HG03103 (cell line): ENCODE measurements at regions not wholly inside any gene's neighbourhood (a gene's known extent, or its start where the extent isn't known, plus 50 kb on each side); places are given as distances from the start of the nearest gene placed in this dataset.

Experiments used
- ATAC-seq: cut with Tn5 transposase; IDR thresholded peaks from one replicate; pipeline ENCODE4 v1.9.1; 2021; ENCODE audit warnings: low read depth; ENCODE audit not compliant: unreplicated experiment

GRCh38 chr11:128234143-128234542 lies 353.2 kb downstream of the ETS1 start:
- no peak for ATAC-seq

DNA sequence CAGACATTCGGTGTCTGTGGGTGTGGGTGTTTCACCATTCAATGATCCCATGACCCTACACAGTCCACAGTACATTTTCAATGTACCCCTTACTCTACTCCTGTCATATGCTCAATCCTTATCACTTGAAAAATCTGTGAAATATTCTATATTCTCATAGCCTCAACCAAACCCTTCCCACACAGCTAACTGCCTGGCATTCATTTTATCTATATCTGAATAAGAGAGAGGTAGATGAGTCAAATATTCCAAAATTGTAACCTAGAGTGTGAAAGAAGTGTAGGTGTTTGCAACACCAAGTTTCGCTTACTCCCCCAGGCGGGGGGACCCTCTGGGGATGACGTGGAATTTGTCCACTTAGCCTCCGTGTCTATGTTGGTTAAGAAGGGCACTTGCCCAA lies 354.8 kb downstream of the ETS1 start:
- no peak for ATAC-seq

DNA sequence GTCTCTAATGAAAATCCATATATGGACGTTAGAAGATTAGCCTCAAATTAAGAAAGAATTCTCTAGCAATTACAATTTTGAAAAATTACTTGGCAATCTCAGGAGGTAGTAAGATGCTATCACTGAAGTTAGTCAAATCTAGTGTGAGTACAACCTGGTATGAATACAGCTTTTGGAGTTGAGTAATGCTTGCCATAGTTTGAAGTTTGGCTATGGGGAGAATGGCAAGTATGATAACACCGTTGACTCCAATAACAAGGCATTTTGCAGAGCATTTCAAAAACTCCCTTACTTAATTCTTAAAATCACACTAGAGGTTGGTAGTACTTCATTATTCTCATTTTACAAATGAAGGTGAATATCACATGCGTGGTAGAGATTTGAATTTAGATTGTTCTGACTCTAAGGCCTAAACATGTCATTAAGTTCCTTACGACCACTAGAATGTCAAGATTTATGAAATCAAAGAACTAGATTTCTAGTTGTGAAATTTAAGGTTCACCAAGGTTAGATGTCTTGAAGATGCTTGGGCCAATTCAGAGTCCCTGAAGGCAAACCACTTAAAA lies 355.4 kb downstream of the ETS1 start:
- no peak for ATAC-seq

- ATAC-seq: no peak
These were observed 359.9 kb downstream of the ETS1 start for GRCh38 chr11:128227466-128227865.

DNA sequence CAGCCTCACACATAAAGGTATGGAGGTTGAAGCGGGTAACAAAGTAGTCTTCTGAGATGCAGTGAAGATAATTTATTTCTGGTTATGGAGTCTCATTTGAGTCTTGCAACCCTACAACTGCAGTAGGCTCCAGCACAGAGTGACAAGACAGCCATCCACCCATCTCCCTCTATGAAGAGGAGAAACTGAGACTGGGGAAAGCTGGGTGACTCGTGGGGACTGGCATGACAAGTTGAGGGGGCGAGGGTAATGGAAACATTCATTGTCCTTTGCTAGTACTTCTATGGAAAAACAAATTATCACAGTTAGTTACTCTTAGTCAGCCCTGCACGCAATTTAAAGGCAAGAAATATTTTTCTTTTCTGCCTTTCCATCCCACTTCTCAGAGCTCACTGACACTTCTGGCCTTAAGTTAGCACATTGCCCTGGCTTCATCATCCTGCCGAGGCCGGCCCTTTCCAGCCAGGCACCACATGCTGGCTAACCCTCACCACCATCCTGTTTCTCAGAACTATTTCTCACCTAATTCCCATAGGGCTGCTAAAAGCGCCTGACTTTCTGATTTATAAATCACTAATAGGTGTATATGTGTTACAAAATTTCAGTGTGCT lies 361.1 kb downstream of the ETS1 start:
- no peak for ATAC-seq

GRCh38 chr11:128222245-128222884 lies 365.0 kb downstream of the ETS1 start:
- no peak for ATAC-seq

- no peak for ATAC-seq
These were observed 367.6 kb downstream of the ETS1 start for GRCh38 chr11:128219731-128220120.

GRCh38 chr11:128216198-128216597 lies 371.2 kb downstream of the ETS1 start:
- no peak for ATAC-seq

GRCh38 chr11:128215238-128215882 lies 372.0 kb downstream of the ETS1 start:
- ATAC-seq: no peak

- no peak for ATAC-seq
These were observed 373.1 kb downstream of the ETS1 start for GRCh38 chr11:128214263-128214662.

DNA sequence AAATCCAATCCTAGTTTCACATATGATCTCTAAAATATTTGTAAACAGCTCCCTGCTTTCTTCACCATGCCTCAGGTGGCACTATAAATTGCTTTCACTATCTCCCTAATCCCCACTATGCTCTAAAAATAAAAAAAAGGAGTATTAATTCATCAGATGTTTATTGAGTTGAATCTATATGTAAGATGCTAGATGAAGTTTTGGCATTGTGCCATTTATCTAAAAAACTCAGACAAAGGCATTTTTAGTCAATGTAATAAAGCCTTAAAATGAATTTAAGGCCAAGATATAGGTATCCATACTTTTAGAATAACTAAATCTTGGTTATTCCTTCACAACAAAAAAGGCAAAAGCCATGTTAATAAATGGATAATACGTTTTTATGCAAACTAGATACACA lies 373.9 kb downstream of the ETS1 start:
- no peak for ATAC-seq

- no peak for ATAC-seq
These were observed 375.0 kb downstream of the ETS1 start for GRCh38 chr11:128212324-128212723.

GRCh38 chr11:128210148-128210940 lies 377.0 kb downstream of the ETS1 start:
- no peak for ATAC-seq

DNA sequence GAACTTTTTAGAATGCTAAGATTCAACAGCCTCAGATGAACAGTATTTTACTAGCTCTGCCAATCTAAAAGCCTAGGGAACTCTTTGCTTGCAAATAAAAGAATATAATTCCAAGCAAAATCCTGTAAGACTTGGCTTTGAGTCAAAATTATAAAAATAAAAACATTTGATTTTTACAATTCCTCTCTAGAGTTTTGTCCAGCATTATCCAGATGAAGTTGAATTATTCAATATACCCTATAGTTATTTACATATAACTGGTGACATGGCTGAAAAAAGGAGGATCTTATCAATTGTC lies 378.3 kb downstream of the ETS1 start:
- no peak for ATAC-seq

DNA sequence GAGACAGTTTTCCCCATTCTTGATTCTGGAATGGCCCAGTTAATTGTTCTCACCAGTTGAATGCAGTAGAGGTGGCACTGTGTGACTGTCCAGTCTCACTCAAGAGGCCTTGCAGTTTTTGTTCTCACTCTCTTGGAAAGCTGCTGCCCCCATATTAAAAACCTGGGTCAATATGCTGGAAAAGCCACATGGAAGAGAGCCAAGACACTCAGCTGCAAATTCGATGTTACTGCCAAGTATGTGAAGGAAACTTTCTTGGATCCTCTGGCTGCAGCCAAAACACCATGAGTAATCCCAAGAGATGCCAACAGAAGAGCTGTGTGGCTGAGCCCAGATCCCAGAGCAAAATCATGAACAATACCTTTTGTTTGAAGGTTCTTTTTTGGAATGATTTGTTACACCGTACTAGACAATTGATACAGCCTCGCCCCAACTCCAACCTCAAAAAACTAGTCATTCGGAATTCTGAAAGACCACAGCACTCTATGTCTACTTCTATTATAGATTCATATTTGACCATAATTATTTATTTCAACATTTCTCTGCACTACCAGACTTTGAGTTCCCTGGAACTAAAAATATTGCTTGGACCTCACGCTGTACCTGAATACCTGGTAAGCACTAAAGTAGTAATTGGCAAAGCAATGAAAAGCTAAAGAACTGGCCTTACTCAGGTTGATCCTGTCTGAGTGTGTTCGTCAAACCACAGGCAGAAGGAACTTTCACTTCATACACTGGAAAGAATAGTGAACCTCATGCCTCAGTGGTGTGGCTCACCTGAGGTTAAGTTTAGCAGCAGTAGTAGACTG lies 378.8 kb downstream of the ETS1 start:
- no peak for ATAC-seq

- ATAC-seq: no peak
These were observed 379.5 kb downstream of the ETS1 start for GRCh38 chr11:128207861-128208321.

- ATAC-seq: no peak
These were observed 380.9 kb downstream of the ETS1 start for GRCh38 chr11:128206461-128206860.

DNA sequence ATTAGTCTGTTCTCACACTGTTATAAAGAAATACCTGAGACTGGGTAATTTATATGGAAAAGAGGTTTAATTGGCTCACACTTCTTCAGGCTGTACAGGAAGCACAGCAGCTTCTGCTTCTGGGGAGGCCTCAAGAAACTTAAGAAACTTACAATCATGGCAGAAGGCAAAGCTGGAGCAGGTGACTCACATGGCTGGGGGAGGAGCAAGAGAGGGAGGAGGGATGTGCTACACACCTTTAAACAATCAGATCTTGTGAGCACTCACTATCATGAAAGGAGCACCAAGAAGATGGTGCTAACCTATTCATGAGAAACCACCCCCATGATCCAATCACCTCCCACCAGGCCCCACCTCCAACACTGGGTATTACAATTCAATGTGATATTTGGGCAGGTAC lies 381.6 kb downstream of the ETS1 start:
- no peak for ATAC-seq

DNA sequence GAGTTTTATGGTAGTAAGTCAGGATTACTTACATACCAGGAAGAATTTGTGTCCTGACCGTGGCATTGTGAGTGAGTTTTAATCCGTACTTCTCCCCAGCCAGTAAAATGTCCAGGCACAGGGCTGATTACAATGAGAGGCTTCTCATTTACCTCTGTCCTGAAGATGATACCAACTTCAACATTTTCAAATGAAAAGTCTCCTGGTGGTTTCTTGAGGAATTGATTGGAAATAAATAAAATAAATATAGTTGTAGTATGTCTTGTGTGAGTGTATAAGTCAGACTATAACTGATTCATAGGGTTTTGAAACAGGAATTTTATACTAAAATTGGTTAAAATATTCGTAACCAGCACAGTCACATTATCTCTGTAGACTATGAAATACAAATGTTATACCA lies 382.5 kb downstream of the ETS1 start:
- no peak for ATAC-seq

DNA sequence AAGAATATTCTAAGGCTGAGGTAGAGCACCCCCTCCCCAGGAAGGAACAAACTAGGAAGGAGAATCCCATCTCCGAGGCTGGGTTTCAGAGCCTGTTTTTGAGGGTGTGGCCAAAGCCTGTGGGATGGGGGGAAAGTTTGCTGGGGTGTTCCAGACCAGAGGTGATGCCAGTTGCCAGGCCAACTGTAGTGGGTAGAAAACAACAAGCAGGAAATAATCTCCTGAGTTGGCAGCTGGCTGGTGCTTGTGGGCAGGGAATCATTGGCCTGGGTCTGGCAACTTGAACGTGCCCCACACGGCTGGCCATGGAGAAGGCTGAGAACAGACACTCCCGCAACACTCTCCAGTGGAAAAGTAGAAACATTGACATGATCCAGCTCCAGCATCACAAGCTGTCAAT lies 385.6 kb downstream of the ETS1 start:
- ATAC-seq: no peak
